Frontal cortex (tissue), 3 donors: ENCODE measurements at regions not wholly inside any gene's neighbourhood (a gene's known extent, or its start where the extent isn't known, plus 50 kb on each side); places are given as distances from the start of the nearest gene placed in this dataset.
"Not testable (repeated sequence)": the region's sequence is repeated elsewhere in the genome, so short reads cannot be mapped to it uniquely, and the experiment has no call there.

Experiments
- DNase-seq, 2 donors: peaks; one replicate each; pipeline ENCODE4 v3.0.0; 2012; ENCODE audit warnings: low spot score in 2 of 2
- FAIRE-seq: peaks from 2 replicates; lab custom pipeline; 2012; peaks lifted over from hg19 to GRCh38; lab: Jason Lieb, UNC
- donor health status: control.
- donor health status: control.
- donor health status: control.

GRCh38 chr6:119727504-119728219 is 378.1 kb upstream of the MAN1A1 start:
- DNase-seq (no peak), FAIRE-seq (no peak)

DNA sequence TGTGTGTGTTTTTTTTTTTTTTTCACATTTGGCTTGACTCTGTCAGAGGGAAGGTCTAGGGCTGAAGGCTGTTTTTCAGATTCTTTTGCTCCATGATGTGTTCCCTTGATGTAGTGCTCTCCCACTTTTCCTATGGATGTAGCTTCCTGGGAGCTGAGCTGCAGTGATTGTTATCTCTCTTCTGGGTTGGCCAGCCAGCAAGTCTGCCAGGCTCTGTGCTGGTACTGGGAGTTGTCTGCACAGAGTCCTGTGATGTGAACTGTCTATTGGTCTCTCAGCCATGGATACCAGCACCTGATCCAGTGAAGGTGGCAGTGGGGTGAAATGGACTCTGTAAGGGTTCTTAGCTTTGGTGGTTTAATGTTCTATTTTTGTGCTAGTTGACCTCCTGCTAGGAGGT is 377.4 kb upstream of the MAN1A1 start:
- not testable (repeated sequence) for FAIRE-seq, DNase-seq

GRCh38 chr6:119726086-119726485 is 376.5 kb upstream of the MAN1A1 start:
- FAIRE-seq (no peak), DNase-seq (no peak)

GRCh38 chr6:119720160-119720559 is 370.6 kb upstream of the MAN1A1 start:
- no peak for FAIRE-seq
- DNase-seq: no peak

GRCh38 chr6:119717942-119718341 is 368.4 kb upstream of the MAN1A1 start:
- FAIRE-seq (no peak), DNase-seq (no peak)

DNA sequence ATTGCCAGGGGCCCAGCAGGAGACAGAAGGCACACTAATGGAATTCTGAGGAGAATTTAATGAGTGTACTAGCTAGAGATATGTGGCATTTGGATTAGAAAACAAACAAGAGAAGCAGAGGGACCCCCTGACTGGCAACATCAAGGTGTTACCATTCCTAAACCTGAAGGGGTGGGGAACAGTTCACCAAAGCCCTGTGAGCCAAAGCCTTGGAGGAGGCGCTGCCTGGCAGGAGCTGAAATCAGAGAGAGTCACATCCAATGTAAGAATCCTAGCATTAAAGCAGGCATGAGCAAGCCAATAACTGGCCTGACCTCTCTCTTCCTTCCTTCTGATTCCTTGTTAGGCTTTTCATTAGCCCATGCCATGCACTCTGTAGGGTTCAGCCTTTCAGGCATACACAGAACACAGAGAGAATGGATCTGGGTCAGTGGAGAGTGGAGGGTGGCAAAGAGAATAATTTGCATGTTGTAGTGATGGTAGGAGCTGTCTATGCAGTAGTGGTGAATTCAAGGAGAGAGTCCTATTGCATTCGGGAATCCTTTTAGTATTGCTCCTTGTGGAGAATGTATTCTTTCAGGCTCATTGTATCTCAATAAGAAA is 367.2 kb upstream of the MAN1A1 start:
- DNase-seq (no peak), FAIRE-seq (no peak)

GRCh38 chr6:119713903-119714302 is 364.3 kb upstream of the MAN1A1 start:
- FAIRE-seq: no peak

DNA sequence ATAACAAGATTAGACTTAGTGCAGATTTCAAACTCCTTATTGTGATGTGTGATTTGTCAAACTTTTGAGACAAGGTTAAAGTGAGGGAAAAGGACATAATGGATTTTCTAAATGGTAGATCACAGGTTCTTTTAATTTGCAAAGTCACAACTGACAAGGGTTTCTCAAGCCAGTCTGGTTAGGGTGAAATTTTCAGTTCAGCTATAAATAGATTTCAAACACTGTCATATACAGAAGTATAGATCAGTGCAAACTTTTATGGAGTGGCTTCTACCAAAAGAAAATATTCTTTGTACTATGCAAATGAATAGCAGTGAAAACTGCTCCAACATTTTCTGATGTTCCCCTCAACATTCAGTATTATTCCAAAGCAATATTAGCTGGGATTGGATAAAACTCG is 337.1 kb upstream of the MAN1A1 start:
- DNase-seq: no peak
- FAIRE-seq: no peak

More at GRCh38 chr6:119713903-119714302, 364.3 kb upstream of the MAN1A1 start:
- no peak for DNase-seq

GRCh38 chr6:119686240-119686639 is 336.7 kb upstream of the MAN1A1 start:
- DNase-seq (no peak), FAIRE-seq (no peak)

- FAIRE-seq: no peak
- DNase-seq: no peak
Measured at GRCh38 chr6:119683671-119684070, 334.1 kb upstream of the MAN1A1 start.

DNA sequence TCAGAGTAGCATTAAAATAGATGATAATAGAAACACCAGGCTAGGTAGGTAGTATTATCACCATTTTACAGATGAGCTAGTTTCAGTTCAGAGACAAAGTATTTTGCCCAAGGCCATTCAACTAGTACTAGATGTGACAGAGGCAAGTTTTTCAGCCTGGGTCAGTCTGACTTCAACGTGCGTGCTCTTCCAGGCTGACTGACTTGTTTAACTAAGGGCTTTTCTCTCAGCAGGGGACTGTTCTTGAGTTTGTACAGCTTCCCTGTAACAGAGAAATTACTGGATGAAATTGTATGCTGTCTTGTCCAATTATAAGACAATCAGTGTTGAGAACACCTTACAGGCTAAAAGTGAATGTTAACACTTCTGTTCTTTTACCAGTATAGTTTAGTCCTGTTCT is 333.5 kb upstream of the MAN1A1 start:
- no peak for FAIRE-seq
- DNase-seq: no peak

DNA sequence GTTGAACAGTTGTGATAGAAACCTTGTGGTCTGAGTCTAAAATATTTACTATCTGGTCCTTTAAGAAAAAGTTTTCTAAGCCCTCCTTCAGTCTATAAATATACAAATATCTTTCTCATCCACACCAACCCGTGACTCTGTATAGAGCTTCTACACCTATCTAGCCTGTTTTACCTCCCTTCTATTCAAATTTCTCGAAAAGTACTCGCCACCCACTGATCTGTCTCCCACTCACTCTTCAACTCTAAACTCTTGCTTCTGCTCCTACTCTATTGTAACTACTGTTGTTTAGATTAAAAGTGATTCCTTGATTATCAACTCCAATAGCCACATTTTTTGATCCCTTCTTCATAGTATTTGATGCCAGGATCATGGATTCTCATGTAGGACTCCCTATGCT is 329.4 kb upstream of the MAN1A1 start:
- no peak for DNase-seq
- no peak for FAIRE-seq

DNA sequence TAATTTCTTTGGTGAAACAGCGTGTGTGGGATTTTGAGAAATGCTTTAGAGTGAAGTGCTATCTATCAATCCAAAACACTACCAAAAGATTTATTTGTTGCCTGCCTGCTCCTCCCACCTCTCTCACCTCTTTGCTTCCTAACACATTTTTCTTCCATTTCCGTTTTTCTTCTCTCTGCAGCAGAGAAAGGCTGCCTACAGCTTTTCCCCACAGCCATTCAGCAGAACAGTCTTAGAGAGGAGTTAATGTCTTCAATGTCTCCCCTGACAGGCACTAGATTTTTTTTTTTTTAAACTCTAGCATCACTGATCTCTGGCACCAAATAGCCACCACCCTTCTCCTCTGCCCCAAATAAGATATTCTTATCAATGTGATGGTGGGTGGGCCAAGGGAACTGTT is 327.8 kb upstream of the MAN1A1 start:
- no peak for FAIRE-seq
- DNase-seq: no peak

DNA sequence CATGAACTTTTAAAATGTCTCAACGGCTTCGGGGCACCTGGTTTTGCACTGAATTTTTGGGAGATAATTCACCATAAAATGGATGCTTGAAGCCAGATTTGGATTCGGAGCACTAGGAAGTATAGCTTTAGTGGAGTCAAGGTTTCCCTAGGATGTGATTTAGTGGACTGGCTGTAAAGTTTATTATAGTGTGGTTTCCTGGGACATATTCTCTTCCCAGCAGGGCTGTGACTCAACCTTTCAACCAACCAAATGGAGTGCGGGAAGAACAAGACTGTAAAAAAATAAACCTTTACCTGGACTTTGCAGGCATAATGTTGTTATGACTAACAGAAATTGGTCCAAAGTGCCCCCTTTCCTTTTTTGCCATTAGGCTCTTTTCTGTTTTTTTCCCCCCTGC is 327.4 kb upstream of the MAN1A1 start:
- FAIRE-seq (no peak), DNase-seq (no peak)

GRCh38 chr6:119676230-119676629 is 326.7 kb upstream of the MAN1A1 start:
- FAIRE-seq: no peak

GRCh38 chr6:119673741-119674140 is 324.2 kb upstream of the MAN1A1 start:
- FAIRE-seq (no peak), DNase-seq (no peak)

More at GRCh38 chr6:119676230-119676629, 326.7 kb upstream of the MAN1A1 start:
- no peak for DNase-seq

DNA sequence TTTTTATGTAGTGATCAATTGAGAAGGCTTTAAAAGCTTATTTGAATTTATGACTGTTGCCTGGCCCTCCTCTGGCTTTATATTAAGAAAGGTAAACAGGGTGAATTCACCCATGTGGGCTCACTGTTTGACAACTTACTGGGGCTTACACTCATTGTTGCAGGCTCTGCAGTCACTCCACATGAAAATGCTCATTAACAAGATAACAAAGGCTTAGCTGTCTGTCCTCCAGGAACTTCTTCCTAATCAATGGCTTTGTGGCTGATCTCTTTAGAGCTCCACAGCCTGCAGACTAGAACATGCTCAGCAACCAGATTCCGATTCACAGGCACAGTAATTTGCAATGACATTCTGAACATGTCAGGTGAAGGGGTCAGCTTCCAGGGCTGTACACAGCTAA is 323.2 kb upstream of the MAN1A1 start:
- DNase-seq: no peak
- FAIRE-seq: no peak

GRCh38 chr6:119671105-119671504 is 321.5 kb upstream of the MAN1A1 start:
- DNase-seq (no peak), FAIRE-seq (no peak)

DNA sequence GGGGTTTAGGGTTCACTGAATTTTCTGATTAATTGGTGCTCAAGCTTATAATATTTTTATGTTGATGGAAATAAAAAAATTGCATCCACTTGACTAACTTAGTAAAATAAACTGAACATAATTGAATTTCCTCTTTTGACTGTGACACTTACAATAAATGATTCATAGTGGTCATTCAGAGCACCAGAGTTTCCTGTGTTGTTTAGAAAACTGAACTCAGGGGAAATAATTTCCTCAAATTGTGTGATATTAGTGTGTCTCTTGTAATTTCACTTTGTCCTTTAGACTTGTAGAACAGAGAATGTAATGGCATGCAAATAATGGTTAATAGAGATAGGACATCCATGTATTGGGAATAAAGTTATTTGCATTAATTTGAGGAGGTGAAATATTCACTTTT is 319.7 kb upstream of the MAN1A1 start:
- DNase-seq: no peak
- no peak for FAIRE-seq

- not testable (repeated sequence) for DNase-seq, FAIRE-seq
Measured at GRCh38 chr6:119665432-119665831, 315.9 kb upstream of the MAN1A1 start.

GRCh38 chr6:119661628-119662027 is 312.1 kb upstream of the MAN1A1 start:
- no peak for DNase-seq
- FAIRE-seq: no peak

DNA sequence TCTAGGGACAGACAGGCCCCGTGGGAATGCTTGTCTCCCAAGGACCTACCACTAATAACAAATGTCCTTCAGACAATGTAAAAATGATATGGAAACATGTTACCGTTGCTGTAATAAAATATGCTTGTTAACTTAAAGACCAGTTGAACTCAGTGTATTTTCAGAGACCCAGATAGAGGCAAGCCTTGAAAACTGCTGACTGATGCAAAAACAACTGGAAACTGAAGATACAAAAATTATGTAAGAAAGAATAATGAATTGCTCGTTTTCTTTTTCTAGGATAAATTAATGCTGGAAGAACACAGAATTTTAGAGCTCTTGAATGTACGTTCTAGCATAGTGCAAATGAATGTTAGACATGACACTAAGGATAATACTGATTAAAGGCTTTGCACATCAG is 311.5 kb upstream of the MAN1A1 start:
- FAIRE-seq (no peak), DNase-seq (no peak)
